Ammon's horn (tissue), 1 donor: ENCODE measurements at regions not wholly inside any gene's neighbourhood (a gene's known extent, or its start where the extent isn't known, plus 50 kb on each side); places are given as distances from the start of the nearest gene placed in this dataset.
"Not testable (repeated sequence)": the region's sequence is repeated elsewhere in the genome, so short reads cannot be mapped to it uniquely, and the experiment has no call there.

ENCODE experiments used
- DNase-seq: peaks from one replicate; pipeline ENCODE4 v3.0.0-alpha.2; 2016; ENCODE audit warnings: low spot score

GRCh38 chr21:14321042-14321441, 61.9 kb downstream of the HSPA13 start:
- DNase-seq = no peak

GRCh38 chr21:14319805-14320204, 63.1 kb downstream of the HSPA13 start:
- no peak for DNase-seq

- no peak for DNase-seq
These were observed 64.4 kb downstream of the HSPA13 start for GRCh38 chr21:14318578-14318977.

GRCh38 chr21:14317507-14317906, 65.4 kb downstream of the HSPA13 start:
- no peak for DNase-seq

GRCh38 chr21:14313300-14313699, 69.6 kb downstream of the HSPA13 start:
- DNase-seq = no peak

GRCh38 chr21:14312871-14313270, 70.1 kb downstream of the HSPA13 start:
- DNase-seq = no peak

GRCh38 chr21:14308234-14308633, 74.7 kb downstream of the HSPA13 start:
- no peak for DNase-seq

DNA sequence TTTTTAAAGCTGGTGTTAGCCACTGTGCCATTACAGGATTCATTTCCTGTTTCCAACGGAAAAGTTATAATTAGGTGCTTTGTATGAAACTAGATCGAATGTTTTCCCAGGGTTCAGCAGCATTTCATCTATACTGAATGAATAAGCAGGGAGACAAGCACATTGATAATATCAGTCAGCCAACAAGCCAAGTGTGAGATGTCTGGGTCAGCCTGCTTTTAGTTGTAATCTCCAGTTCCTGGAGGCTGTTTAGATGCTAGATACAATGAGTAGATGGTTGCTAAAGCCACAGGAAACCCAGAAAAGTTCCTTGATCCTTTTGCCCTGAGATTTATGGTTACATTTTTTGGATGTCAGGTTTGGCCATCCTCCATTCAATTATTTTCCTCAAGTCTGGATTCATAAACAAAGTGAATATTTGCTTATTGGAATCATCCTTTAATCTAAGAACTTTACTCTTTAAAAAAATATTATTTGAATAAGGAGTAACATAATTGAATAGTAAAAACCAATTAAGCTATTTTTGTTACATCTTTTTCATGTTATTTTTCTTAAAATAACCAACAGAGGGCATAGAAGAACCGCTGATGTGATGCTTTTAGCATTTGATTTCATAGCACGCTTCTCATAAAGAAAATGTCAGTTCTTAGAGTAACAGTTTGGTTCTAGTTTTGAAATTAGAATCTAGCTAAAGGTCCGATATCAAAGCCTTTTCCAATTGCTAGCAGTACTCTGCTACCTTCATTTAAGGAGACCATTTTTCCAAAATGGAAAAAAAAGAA, 76.6 kb downstream of the HSPA13 start:
- peak; percentile 32 for DNase-seq

DNA sequence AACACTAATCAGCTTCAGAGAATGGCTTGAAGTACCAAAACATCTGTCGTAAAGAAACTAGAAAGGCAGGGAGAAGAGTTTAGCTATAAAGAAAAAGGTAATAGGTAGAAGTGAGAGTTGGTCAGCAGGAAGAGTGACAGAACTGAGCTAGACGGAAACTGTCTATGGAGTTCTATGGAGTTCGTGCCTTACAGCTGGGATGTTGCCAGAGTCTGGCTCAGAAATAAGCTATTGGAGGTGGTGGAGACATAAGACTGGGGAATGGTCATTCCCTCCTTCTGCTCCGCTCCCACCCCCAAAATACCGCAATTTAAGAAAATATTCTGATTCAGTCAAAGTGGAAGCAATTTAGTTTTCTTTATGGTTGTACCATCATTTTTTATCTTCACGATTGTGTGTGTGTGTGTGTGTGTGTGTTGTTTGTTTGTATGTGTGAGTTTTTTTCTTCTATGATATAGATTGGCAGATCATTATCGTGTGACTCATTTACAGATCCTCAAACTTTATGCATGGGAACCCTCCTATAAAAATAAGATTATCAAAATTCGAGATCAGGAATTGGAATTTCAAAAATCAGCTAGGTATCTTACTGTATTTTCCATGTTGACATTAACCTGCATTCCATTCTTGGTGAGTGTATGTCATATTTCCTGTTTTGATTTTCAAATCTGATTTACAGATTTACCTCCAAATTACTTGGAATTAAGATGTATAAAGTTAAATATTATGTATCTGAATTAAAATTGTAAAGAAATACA, 79.0 kb downstream of the HSPA13 start:
- no peak for DNase-seq

DNA sequence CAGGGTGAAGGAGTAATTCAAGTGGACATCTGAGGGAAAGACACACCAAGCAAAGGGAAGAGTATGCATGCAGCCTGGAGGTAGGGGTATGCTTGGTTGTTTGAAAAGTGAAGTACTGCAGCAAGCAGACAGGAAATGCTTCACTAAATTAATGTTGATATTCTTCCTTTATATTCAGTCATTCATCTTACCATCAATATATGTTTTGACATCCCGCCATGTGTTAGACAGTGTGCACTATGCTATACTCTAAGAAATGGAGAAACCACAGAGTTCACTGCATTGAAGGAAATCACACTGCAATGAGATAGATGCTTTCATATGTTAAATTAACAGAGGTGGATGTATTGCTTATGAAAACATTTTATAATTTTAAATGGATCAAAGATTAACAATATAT, 82.9 kb downstream of the HSPA13 start:
- no peak for DNase-seq

GRCh38 chr21:14290576-14290975, 74.6 kb downstream of the RBM11 start:
- no peak for DNase-seq

GRCh38 chr21:14288922-14289321, 73.0 kb downstream of the RBM11 start:
- no peak for DNase-seq

DNA sequence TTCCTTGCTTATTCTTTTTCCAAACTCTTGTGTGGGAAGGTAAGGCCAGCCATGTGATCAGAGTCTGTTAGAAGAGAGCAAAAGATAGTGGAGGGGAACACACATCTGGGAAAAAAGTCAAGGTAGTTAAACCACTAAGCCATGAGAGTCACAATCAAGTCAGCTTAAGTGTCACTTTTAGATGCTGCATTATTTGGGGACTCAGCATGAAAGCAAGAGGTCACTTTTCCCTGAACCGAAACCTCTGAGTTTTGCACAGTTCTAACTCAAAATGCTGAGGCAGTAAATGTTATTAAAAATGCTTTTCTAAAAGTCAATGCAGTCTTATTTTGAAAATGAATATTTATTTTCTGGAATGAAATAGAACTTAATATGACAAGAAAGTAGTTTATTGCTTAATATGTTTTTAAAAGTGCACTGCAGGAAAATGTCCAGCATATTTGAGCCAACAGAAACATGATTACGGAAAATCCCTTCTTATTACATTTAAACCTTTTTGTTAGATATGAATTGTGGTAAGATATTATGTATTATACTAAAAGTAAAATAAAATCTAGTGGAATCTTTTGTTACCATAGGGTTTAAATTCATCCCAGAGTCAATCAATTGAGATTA, 69.3 kb downstream of the RBM11 start:
- no peak for DNase-seq

DNA sequence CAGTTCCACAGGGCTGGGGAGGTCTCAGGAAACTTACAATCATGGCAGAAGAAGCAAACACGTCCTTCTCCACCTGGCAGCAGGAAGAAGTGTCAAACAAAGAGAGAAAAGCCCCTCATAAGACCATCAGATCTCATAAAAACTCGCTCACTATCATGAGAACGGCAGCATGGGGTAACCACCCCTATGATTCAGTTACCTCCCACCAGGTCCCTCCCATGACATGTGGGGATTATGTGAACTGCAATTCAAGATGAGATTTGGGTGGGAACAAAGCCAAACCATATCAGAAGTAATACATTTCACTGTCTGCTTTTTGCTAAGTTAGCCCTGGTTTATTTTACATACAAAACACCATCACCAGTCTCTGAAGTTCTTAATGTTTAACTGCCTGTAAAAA, 68.5 kb downstream of the RBM11 start:
- no peak for DNase-seq

DNA sequence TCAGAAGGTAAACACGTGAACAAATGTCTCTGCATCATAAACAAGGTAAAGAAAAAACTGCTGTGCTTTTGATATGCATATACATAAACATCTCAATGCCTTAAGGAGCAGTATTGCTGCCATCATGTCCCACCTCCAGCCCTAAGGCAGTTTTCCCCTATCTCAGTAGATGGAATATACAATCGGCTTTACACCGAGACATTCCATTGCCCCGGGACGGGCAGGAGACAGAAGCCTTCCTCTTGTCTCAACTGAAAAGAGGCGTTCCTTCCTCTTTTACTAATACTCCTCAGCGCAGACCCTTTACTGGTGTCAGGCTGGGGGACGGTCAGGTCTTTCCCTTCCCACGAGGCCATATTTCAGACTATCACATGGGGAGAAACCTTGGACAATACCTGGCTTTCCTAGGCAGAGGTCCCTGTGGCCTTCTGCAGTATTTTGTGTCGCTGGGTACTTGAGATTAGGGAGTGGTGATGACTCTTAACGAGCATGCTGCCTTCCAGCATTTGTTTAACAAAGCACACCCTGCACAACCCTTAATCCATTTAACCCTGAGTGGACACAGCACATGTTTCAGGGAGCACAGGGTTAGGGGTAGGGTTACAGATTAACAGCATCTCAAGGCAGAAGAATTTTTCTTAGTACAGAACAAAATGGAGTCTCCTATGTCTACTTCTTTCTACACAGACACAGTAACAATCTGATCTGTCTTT, 65.4 kb downstream of the RBM11 start:
- DNase-seq = not testable (repeated sequence)
